Fibroblast of lung (primary cell): ENCODE measurements at regions not wholly inside any gene's neighbourhood (a gene's known extent, or its start where the extent isn't known, plus 50 kb on each side); places are given as distances from the start of the nearest gene placed in this dataset.

Source experiments
- DNase-seq, 2 donors: peaks; one replicate each; pipeline versions ENCODE4 v3.0.0 to v3.0.0-alpha.2; 2010; ENCODE audit warnings: low read depth in 2 of 2
- H2AFZ ChIP-seq: 2 replicates; pipeline ENCODE4 v1.5.1; 2012; ENCODE audit warnings: low read length, control low read depth, inconsistent platforms
- H3K27ac ChIP-seq: 2 replicates; pipeline ENCODE4 v1.5.1; 2011; ENCODE audit warnings: low read length, control low read depth; ENCODE audit not compliant: insufficient read depth
- H3K27me3 ChIP-seq: 2 replicates; pipeline ENCODE4 v1.5.1; 2011; ENCODE audit warnings: mild to moderate bottlenecking, low read length; ENCODE audit not compliant: control insufficient read depth, insufficient read depth
- H3K36me3 ChIP-seq: 2 replicates; pipeline ENCODE4 v1.5.1; 2011; ENCODE audit warnings: low read length; ENCODE audit not compliant: control insufficient read depth, insufficient read depth
- H3K4me1 ChIP-seq: 2 replicates; pipeline ENCODE4 v1.5.1; 2011; ENCODE audit warnings: low read length; ENCODE audit not compliant: control insufficient read depth, insufficient read depth; ENCODE audit errors: extremely low read depth
- H3K4me2 ChIP-seq: 2 replicates; pipeline ENCODE4 v1.5.1; 2011; ENCODE audit warnings: low read length, control low read depth; ENCODE audit not compliant: insufficient read depth; ENCODE audit errors: extremely low read depth
- H3K4me3 ChIP-seq, 4 experiments: fragments of 200-600 bp in 1 of 4; sonication (generic) in 1 of 4; replicated peaks in 1 of 4; 2 replicates each; pipeline ENCODE4 v1.5.1; 2011 to 2016; ENCODE audit warnings: low read length in 4 of 4, low read depth in 3 of 4, mild to moderate bottlenecking in 3 of 4, control low read depth in 2 of 4, inconsistent platforms in 1 of 4, mixed read lengths in 1 of 4; ENCODE audit not compliant: insufficient read depth in 1 of 4; ENCODE audit errors: control extremely low read depth in 1 of 4
- H3K79me2 ChIP-seq: 2 replicates; pipeline ENCODE4 v1.5.1; 2012; ENCODE audit warnings: mild to moderate bottlenecking, low read length, inconsistent platforms; ENCODE audit not compliant: control insufficient read depth, insufficient read depth
- H3K9ac ChIP-seq: 2 replicates; pipeline ENCODE4 v1.5.1; 2011; ENCODE audit warnings: mild to moderate bottlenecking, low read length, control low read depth; ENCODE audit not compliant: insufficient read depth
- H3K9me3 ChIP-seq: 2 replicates; pipeline ENCODE4 v1.5.1; 2012; ENCODE audit warnings: low read depth, low read length; ENCODE audit not compliant: control insufficient read depth, insufficient read depth
- H4K20me1 ChIP-seq: 2 replicates; pipeline ENCODE4 v1.5.1; 2011; ENCODE audit warnings: low read length; ENCODE audit not compliant: control insufficient read depth, insufficient read depth; ENCODE audit errors: extremely low read depth
- CTCF ChIP-seq, 2 donors: IDR thresholded peaks in 1 of 2; conservative IDR thresholded peaks in 1 of 2; 1 replicate in 1 of 2; 2 replicates in 1 of 2; pipeline ENCODE4 v1.5.1; 2011 to 2012; ENCODE audit warnings: low read length in 2 of 2, control low read depth in 1 of 2, inconsistent platforms in 1 of 2, low read depth in 1 of 2, mild to moderate bottlenecking in 1 of 2
- EZH2 ChIP-seq: IDR thresholded peaks from 2 replicates; pipeline ENCODE4 v1.5.1; 2012; ENCODE audit warnings: low read length, control low read depth, mild to moderate bottlenecking; ENCODE audit errors: missing control alignments

DNA sequence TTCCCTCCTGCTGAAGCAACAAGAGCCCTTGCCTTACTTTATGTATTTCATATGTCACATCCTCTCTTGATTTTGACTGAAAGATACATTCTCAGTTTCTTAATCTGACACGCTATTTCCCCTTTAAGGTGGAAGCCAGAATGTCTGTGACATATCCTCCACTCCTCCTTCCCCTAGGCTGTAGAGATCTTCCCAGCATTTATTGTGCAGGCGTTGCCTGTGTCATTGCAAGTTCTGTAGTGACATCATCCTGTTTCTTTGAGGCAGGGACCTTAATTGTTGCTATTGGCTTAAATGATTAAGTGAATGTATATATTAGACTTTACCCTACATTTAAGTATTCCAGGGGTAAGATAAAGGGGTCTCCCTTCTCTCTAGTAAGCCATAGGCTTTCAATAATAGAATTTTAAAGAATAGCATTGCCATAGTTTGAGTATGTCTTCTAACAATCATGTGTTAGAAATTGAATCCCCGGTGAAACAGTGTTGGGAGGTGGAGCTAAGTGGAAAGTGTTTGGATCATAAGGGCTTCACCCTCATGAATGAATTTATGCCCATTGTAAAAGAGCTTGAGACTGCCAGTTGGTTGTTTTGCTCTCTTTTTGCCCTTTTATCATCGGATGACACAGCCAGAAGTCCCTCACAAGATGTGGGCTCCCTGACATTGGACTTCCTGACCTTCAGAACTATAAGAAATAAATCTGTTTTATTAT lies 189.5 kb upstream of the CDC14C start:
- H4K20me1 ChIP-seq, result no peaks in the 10 kb centered on the region
- H3K27ac ChIP-seq, result no peak overlapping the region
- no peaks in the 10 kb centered on the region for H3K4me1 ChIP-seq
- H3K9me3 ChIP-seq, result no peaks in the 10 kb centered on the region
- H2AFZ ChIP-seq, result no peak overlapping the region
- H3K27me3 ChIP-seq, result no peaks in the 10 kb centered on the region
- H3K9ac ChIP-seq, result no peak overlapping the region
- H3K36me3 ChIP-seq, result no peaks in the 10 kb centered on the region
- no peak for DNase-seq
- H3K4me3 ChIP-seq, result no peak overlapping the region
- TF ChIP-seq CTCF (conservative IDR thresholded peaks at IDR 0.05 in 1 of 2, IDR thresholded peaks at IDR 0.05 in 1 of 2; ENCODE audit: low read depth in 1 of 2, low read length in 2 of 2), result no peak
- TF ChIP-seq EZH2, result no peak
- no peaks in the 10 kb centered on the region for H3K79me2 ChIP-seq
- H3K4me2 ChIP-seq, result no peak overlapping the region

DNA sequence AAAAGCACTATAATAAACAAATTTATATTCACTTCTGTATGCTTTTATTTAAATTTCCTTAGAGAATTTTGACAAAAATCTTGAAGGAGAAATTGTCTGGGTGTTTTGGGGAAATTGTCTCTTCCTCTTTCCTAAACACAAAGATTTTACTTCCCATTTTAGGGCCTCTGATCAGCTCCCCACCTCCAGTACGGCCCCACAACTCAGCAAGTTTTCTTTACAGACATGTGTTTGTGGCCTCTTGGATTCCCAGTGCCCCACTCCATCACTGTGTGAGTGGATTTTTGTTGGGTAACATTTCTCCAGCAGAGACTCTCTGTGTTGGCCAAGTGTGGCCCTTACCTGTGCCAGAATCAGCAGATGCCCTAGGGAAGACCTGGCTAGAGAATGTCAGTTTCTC lies 182.8 kb upstream of the CDC14C start:
- H3K27ac ChIP-seq, result no peak overlapping the region

More for the DNA sequence above, 182.8 kb upstream of the CDC14C start:
- H3K9ac ChIP-seq, result no peak overlapping the region
- no peaks in the 10 kb centered on the region for H3K79me2 ChIP-seq
- no peak overlapping the region for H3K4me3 ChIP-seq
- H3K9me3 ChIP-seq, result no peaks in the 10 kb centered on the region
- no peak overlapping the region for H2AFZ ChIP-seq
- no peaks in the 10 kb centered on the region for H3K36me3 ChIP-seq
- TF ChIP-seq EZH2 (no peak), CTCF (conservative IDR thresholded peaks at IDR 0.05 in 1 of 2, IDR thresholded peaks at IDR 0.05 in 1 of 2; ENCODE audit: low read depth in 1 of 2, low read length in 2 of 2) (no peak)
- no peak for DNase-seq
- no peaks in the 10 kb centered on the region for H3K4me1 ChIP-seq
- no peaks in the 10 kb centered on the region for H3K27me3 ChIP-seq
- no peak overlapping the region for H3K4me2 ChIP-seq
- no peaks in the 10 kb centered on the region for H4K20me1 ChIP-seq
